GM10266 (cell line): ENCODE measurements at regions not wholly inside any gene's neighbourhood (a gene's known extent, or its start where the extent isn't known, plus 50 kb on each side); places are given as distances from the start of the nearest gene placed in this dataset.

Experiments used
- DNase-seq: peaks from one replicate; pipeline ENCODE4 v3.0.0; 2012; ENCODE audit errors: extremely low spot score
- CTCF ChIP-seq: IDR thresholded peaks from 2 replicates; pipeline ENCODE4 v1.5.1; 2012; ENCODE audit warnings: mild to moderate bottlenecking, low read depth; ENCODE audit not compliant: control insufficient read depth, insufficient read depth; ENCODE audit errors: missing control alignments

- TF ChIP-seq CTCF, result no peak
- DNase-seq, result no peak
These were observed 234.0 kb downstream of the DIRAS2 start for GRCh38 chr9:90408659-90409058.

GRCh38 chr9:90419221-90419851 is 223.3 kb downstream of the DIRAS2 start:
- no peak for TF ChIP-seq CTCF
- no peak for DNase-seq

- no peak for TF ChIP-seq CTCF
- no peak for DNase-seq
These were observed 222.4 kb downstream of the DIRAS2 start for GRCh38 chr9:90420211-90420610.

- no peak for DNase-seq
- no peak for TF ChIP-seq CTCF
These were observed 221.7 kb downstream of the DIRAS2 start for GRCh38 chr9:90420768-90421513.

GRCh38 chr9:90421786-90422185 is 220.8 kb downstream of the DIRAS2 start:
- TF ChIP-seq CTCF, result no peak

GRCh38 chr9:90423661-90424193 is 218.9 kb downstream of the DIRAS2 start:
- no peak for DNase-seq
- no peak for TF ChIP-seq CTCF

More at GRCh38 chr9:90421786-90422185, 220.8 kb downstream of the DIRAS2 start:
- DNase-seq, result no peak

GRCh38 chr9:90428517-90428916 is 214.1 kb downstream of the DIRAS2 start:
- TF ChIP-seq CTCF, result no peak
- DNase-seq, result no peak
